ENCODE measurements at regions not wholly inside any gene's neighbourhood (a gene's known extent, or its start where the extent isn't known, plus 50 kb on each side); places are given as distances from the start of the nearest gene placed in this dataset.

DNA sequence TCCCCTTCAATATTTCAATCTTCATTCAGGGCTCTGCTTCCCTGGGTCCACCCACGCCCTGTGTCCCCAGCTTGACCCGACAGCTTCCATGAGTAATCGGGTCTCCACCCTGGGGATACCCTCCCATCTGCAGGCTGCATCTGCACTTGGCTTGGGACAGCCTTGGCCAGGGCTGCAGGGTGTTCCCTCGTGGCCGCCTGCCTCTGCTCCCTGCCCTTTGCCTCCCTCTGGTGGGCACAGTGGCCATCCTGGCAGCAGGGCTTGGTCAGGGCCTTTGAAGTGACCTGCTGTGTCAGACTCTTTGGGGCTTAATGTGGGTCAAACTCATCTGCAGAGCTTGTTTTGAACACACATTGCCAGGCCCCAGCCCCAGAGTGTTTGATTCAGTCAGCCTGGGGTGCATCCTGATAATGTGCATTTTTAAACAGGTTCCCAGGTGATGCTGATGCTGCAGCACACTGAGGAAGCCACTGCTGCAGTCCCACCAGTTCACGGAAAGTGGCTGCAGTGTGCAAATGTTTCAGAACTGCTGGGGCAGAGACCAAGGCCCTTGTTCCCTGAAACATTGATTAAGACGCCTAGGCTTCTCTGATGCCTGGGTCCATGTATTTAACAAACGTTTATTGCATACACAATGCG is 80.7 kb upstream of the SEC61G start:
- TF ChIP-seq FOXM1 (IDR thresholded peaks at IDR 0.05; ENCODE audit: borderline replicate concordance, low read depth) = no peak
- TF ChIP-seq, protein P1, sequence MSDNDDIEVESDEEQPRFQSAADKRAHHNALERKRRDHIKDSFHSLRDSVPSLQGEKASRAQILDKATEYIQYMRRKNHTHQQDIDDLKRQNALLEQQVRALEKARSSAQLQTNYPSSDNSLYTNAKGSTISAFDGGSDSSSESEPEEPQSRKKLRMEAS (IDR thresholded peaks at IDR 0.05) = peak; percentile 50; the same call in 1 of the 2 replicates
- TF ChIP-seq, protein P2, sequence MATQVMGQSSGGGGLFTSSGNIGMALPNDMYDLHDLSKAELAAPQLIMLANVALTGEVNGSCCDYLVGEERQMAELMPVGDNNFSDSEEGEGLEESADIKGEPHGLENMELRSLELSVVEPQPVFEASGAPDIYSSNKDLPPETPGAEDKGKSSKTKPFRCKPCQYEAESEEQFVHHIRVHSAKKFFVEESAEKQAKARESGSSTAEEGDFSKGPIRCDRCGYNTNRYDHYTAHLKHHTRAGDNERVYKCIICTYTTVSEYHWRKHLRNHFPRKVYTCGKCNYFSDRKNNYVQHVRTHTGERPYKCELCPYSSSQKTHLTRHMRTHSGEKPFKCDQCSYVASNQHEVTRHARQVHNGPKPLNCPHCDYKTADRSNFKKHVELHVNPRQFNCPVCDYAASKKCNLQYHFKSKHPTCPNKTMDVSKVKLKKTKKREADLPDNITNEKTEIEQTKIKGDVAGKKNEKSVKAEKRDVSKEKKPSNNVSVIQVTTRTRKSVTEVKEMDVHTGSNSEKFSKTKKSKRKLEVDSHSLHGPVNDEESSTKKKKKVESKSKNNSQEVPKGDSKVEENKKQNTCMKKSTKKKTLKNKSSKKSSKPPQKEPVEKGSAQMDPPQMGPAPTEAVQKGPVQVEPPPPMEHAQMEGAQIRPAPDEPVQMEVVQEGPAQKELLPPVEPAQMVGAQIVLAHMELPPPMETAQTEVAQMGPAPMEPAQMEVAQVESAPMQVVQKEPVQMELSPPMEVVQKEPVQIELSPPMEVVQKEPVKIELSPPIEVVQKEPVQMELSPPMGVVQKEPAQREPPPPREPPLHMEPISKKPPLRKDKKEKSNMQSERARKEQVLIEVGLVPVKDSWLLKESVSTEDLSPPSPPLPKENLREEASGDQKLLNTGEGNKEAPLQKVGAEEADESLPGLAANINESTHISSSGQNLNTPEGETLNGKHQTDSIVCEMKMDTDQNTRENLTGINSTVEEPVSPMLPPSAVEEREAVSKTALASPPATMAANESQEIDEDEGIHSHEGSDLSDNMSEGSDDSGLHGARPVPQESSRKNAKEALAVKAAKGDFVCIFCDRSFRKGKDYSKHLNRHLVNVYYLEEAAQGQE (IDR thresholded peaks at IDR 0.05; ENCODE audit: low read depth) = no peak
- no peak for TF ChIP-seq NFIC (IDR thresholded peaks at IDR 0.05)
- no peak for TF ChIP-seq TCF12 (IDR thresholded peaks at IDR 0.05; ENCODE audit: low read depth)
- no peak for TF ChIP-seq EGR1 (IDR thresholded peaks at IDR 0.05)
- no peak for TF ChIP-seq ZBTB7A (IDR thresholded peaks at IDR 0.05; ENCODE audit: low read depth)
- no peak for TF ChIP-seq CEBPB (IDR thresholded peaks at IDR 0.05)
- peak; percentile 89 for TF ChIP-seq RAD21 (IDR thresholded peaks at IDR 0.05; ENCODE audit: low read depth)

DNA sequence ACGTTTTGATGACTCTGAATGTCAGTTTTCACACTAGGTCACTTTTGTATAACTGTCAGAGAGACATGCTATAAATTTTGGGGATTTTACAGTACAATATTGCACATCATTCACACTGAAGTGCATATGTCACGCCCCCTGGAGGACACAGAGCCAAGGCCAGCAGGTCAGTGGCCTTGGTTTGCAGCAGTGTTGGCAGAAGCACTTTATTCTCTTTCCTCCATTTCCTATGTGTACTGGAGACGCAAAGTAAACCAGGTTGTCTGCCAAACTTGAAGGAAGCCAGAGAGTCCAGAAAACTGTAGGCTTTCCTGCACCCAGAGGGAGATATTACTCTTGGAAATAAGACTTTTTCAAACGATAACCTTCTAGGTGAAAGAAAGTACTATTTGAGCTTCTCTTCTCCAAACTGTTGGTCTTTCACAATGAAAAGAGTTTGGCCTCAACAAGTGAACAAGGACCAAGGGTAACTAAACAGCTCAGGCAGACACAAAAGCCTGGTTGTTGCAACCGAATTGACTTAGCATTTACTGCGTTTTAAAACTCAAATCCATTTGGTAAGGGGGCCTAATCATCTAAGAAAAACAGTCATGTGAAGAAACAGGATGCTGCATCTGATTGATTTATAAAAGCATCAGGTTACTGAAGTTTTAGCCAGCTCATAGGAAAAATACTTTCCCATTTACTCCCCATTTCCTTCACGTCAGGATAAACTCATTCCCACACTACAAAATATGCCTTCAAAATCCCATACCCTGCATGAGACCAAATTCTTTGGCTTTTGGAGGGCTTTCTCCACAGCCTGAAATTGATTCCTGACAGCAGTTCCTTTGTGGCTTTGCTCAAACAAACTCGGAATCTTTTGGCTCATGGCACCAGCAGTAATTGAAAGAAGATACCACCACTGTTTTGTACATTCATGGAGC is 83.0 kb upstream of the SEC61G start:
- TF ChIP-seq RAD21 (IDR thresholded peaks at IDR 0.05; ENCODE audit: low read depth) (peak; percentile 45; the same call in 1 of the 2 replicates), EGR1 (IDR thresholded peaks at IDR 0.05) (no peak)

DNA sequence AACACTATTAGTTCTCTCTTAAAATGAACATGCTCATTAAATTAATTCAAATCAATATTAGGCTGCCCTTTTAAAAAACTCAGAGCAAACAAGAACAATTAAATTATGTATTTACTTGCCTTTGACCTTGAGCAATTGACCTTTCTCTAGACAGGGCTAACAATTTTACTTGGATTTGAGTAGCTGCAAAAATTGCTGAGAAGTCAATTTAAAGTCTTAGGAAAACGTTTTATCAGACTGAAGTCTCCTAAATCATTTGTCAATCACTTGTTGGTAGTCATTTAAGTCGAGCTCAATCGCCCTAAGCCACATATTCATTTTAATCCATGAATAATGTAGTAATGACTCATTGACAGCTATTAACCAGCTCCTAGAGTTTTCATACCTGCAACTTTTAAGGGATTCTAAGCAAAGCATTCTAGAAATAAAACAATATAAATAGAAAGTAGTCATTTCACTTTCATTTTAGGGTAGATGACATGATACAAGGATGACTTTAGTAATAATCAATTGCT is 84.9 kb upstream of the SEC61G start:
- TF ChIP-seq, protein P3, sequence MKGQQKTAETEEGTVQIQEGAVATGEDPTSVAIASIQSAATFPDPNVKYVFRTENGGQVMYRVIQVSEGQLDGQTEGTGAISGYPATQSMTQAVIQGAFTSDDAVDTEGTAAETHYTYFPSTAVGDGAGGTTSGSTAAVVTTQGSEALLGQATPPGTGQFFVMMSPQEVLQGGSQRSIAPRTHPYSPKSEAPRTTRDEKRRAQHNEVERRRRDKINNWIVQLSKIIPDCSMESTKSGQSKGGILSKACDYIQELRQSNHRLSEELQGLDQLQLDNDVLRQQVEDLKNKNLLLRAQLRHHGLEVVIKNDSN (IDR thresholded peaks at IDR 0.05) = no peak
- TF ChIP-seq YY1 (IDR thresholded peaks at IDR 0.05; ENCODE audit: low read depth) (no peak), RAD21 (IDR thresholded peaks at IDR 0.05; ENCODE audit: low read depth) (no peak), EGR1 (IDR thresholded peaks at IDR 0.05) (no peak), CREB1 (IDR thresholded peaks at IDR 0.05; ENCODE audit: low read depth) (no peak), EP300 (IDR thresholded peaks at IDR 0.05; ENCODE audit: borderline replicate concordance) (no peak), NFIC (IDR thresholded peaks at IDR 0.05) (no peak), ZBTB7A (IDR thresholded peaks at IDR 0.05; ENCODE audit: low read depth) (no peak)
- TF ChIP-seq, protein P2 (IDR thresholded peaks at IDR 0.05; ENCODE audit: low read depth) = no peak

DNA sequence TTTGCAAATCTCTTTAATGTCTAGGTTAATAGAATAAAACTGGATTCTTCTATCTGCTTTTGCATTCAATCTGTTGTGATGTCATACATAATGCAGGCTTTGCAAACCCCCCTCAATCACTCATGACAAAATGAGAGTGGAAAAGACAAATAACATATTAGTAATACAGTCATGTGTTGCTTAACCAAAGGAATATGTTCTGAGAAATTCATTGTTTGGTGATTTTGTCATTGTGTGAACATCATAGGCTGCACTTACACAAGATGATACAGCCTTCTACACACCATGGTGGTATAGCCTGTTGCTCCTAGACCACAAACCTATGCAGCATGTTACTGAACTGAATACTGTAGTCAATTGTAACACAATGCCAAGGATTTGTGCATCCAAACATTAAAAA is 87.3 kb upstream of the SEC61G start:
- TF ChIP-seq EP300 (IDR thresholded peaks at IDR 0.05; ENCODE audit: borderline replicate concordance) (no peak), NFIC (IDR thresholded peaks at IDR 0.05) (no peak), TAF1 (IDR thresholded peaks at IDR 0.05; ENCODE audit: low read depth) (no peak), TEAD4 (IDR thresholded peaks at IDR 0.05) (no peak), EGR1 (IDR thresholded peaks at IDR 0.05) (no peak), FOXM1 (IDR thresholded peaks at IDR 0.05; ENCODE audit: borderline replicate concordance, low read depth) (no peak), YY1 (IDR thresholded peaks at IDR 0.05; ENCODE audit: low read depth) (no peak), TCF12 (IDR thresholded peaks at IDR 0.05; ENCODE audit: low read depth) (no peak), RAD21 (IDR thresholded peaks at IDR 0.05; ENCODE audit: low read depth) (no peak), CEBPB (IDR thresholded peaks at IDR 0.05) (no peak), CREB1 (IDR thresholded peaks at IDR 0.05; ENCODE audit: low read depth) (no peak), ZBTB7A (IDR thresholded peaks at IDR 0.05; ENCODE audit: low read depth) (no peak)
- TF ChIP-seq, protein P2 (IDR thresholded peaks at IDR 0.05; ENCODE audit: low read depth) = no peak
- TF ChIP-seq, protein P1 (IDR thresholded peaks at IDR 0.05) = no peak
- TF ChIP-seq, protein P3 (IDR thresholded peaks at IDR 0.05) = no peak
